ENCODE measurements at regions not wholly inside any gene's neighbourhood (a gene's known extent, or its start where the extent isn't known, plus 50 kb on each side); places are given as distances from the start of the nearest gene placed in this dataset.

- TF ChIP-seq CTCF (IDR thresholded peaks at IDR 0.05; ENCODE audit: low read depth, low read length, missing control alignments) = no peak
- DNase-seq (ENCODE audit: extremely low read depth, low read depth) = no peak
- H3K4me3 ChIP-seq (replicated peaks; ENCODE audit: low read depth, low read length) = no peak overlapping the region
Measured at GRCh38 chr14:55746558-55746957, 166.6 kb downstream of the KTN1 start.

- no peak for DNase-seq (ENCODE audit: extremely low read depth, low read depth)
- TF ChIP-seq CTCF (IDR thresholded peaks at IDR 0.05; ENCODE audit: low read depth, low read length, missing control alignments) = no peak
- H3K4me3 ChIP-seq (replicated peaks; ENCODE audit: low read depth, low read length) = no peak overlapping the region
Measured at GRCh38 chr14:55747186-55747585, 167.2 kb downstream of the KTN1 start.

GRCh38 chr14:55749201-55749812 is 169.3 kb downstream of the KTN1 start:
- no peak for TF ChIP-seq CTCF (IDR thresholded peaks at IDR 0.05; ENCODE audit: low read depth, low read length, missing control alignments)

GRCh38 chr14:55749946-55750345 is 169.9 kb downstream of the KTN1 start:
- no peak for TF ChIP-seq CTCF (IDR thresholded peaks at IDR 0.05; ENCODE audit: low read depth, low read length, missing control alignments)
- no peak for DNase-seq (ENCODE audit: extremely low read depth, low read depth)
- H3K4me3 ChIP-seq (replicated peaks; ENCODE audit: low read depth, low read length) = no peak overlapping the region

More at GRCh38 chr14:55749201-55749812, 169.3 kb downstream of the KTN1 start:
- DNase-seq (ENCODE audit: extremely low read depth, low read depth) = no peak
- no peak overlapping the region for H3K4me3 ChIP-seq (replicated peaks; ENCODE audit: low read depth, low read length)

GRCh38 chr14:55752580-55753390 is 172.8 kb downstream of the KTN1 start:
- peak; percentile 16 for DNase-seq (ENCODE audit: extremely low read depth, low read depth)
- H3K4me3 ChIP-seq (replicated peaks; ENCODE audit: low read depth, low read length) = no peak overlapping the region
- TF ChIP-seq CTCF (IDR thresholded peaks at IDR 0.05; ENCODE audit: low read depth, low read length, missing control alignments) = no peak

- H3K4me3 ChIP-seq (replicated peaks; ENCODE audit: low read depth, low read length) = no peak overlapping the region
- no peak for DNase-seq (ENCODE audit: extremely low read depth, low read depth)
- TF ChIP-seq CTCF (IDR thresholded peaks at IDR 0.05; ENCODE audit: low read depth, low read length, missing control alignments) = no peak
Measured at GRCh38 chr14:55754471-55754870, 174.5 kb downstream of the KTN1 start.

Measured in HFF-Myc (cell line).